ENCODE measurements at regions not wholly inside any gene's neighbourhood (a gene's known extent, or its start where the extent isn't known, plus 50 kb on each side); places are given as distances from the start of the nearest gene placed in this dataset.

DNA sequence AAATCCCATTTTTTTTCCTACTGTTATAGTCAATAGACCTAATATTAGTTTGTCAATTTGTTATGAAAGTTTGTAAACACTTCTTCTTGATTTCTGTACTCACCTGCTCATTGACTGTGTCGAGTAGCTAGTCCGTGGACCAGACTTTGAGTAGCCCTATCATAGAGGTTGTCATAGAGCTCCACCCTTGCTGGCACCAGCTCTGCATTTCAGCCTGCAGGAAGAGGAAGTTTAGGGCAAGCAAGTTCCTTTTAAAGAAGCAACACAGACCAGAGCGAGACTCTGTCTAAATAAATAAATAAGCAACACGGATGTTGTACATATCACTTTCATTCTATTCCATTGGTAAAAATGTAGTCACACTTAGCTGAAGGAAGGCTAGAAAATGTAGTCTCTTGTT is 74.0 kb downstream of the MCFD2 start:
- H3K4me3 ChIP-seq (ENCODE audit: low read depth, low read length): no peak overlapping the region
- no peak for DNase-seq (ENCODE audit: low read depth)
- TF ChIP-seq, protein P1, sequence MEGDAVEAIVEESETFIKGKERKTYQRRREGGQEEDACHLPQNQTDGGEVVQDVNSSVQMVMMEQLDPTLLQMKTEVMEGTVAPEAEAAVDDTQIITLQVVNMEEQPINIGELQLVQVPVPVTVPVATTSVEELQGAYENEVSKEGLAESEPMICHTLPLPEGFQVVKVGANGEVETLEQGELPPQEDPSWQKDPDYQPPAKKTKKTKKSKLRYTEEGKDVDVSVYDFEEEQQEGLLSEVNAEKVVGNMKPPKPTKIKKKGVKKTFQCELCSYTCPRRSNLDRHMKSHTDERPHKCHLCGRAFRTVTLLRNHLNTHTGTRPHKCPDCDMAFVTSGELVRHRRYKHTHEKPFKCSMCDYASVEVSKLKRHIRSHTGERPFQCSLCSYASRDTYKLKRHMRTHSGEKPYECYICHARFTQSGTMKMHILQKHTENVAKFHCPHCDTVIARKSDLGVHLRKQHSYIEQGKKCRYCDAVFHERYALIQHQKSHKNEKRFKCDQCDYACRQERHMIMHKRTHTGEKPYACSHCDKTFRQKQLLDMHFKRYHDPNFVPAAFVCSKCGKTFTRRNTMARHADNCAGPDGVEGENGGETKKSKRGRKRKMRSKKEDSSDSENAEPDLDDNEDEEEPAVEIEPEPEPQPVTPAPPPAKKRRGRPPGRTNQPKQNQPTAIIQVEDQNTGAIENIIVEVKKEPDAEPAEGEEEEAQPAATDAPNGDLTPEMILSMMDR (IDR thresholded peaks at IDR 0.05; ENCODE audit: control insufficient read depth, extremely low read depth, insufficient read depth): no peak

DNA sequence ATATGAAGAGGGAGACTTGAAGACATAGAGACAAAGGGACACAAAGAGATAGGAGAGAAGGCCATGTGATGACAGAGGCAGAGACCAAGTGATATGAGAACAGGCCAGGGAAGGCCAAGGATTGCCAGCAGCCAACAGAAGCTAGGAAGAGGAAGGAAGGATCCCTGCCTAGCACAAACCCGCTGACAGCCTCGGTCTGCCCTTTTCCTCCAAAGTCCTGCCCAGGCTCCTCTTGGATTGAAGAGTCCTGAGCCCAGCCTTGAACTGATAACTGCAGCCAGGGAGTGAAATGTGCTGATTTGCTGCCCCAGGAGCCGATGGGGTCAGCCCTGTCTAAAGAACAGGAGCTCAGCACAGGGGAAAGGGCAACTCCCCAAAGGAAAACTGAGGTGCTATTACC is 76.6 kb downstream of the MCFD2 start:
- TF ChIP-seq, protein P1 (IDR thresholded peaks at IDR 0.05; ENCODE audit: control insufficient read depth, extremely low read depth, insufficient read depth): no peak
- no peak for DNase-seq (ENCODE audit: low read depth)
- no peak overlapping the region for H3K4me3 ChIP-seq (ENCODE audit: low read depth, low read length)

DNA sequence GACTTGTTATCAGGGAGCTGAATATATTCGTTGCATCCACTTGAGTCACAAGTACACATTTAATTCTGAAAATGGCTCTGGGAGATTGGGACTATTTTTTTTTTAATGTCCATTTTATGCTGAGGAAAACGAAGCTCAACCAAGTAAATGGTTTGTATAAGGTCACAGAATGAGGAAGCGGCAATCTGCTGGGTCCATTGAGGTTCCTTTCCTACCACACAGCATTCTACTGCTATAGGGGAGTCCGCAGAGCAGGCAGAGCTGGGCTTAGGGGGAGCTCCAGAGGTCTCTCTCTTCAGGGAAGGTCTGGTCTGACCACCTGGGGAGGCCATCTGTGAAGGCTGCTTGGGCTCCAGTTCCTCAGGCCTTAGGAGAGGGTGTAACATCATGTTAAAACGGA is 77.9 kb downstream of the MCFD2 start:
- H3K4me3 ChIP-seq (ENCODE audit: low read depth, low read length): no peak overlapping the region
- no peak for DNase-seq (ENCODE audit: low read depth)
- TF ChIP-seq, protein P1 (IDR thresholded peaks at IDR 0.05; ENCODE audit: control insufficient read depth, extremely low read depth, insufficient read depth): no peak

DNA sequence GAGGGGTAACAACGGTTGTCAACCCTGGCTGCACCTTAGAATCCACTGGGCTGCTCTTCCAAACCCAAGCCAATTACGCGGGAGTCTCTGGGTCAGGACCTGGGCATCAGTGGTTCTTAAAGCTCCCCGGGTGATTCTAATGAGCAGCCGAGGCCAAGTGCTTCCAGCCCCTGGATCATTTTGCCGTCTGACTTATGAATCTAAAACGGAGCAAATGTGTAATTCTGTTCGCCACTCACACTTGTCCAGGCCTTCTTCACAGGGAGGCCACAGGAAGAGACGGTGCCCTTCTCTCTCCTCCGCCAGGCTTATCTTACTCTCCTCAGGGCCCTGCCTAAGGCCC is 78.5 kb downstream of the MCFD2 start:
- DNase-seq (ENCODE audit: low read depth): no peak
- no peak overlapping the region for H3K4me3 ChIP-seq (ENCODE audit: low read depth, low read length)
- TF ChIP-seq, protein P1 (IDR thresholded peaks at IDR 0.05; ENCODE audit: control insufficient read depth, extremely low read depth, insufficient read depth): no peak

DNA sequence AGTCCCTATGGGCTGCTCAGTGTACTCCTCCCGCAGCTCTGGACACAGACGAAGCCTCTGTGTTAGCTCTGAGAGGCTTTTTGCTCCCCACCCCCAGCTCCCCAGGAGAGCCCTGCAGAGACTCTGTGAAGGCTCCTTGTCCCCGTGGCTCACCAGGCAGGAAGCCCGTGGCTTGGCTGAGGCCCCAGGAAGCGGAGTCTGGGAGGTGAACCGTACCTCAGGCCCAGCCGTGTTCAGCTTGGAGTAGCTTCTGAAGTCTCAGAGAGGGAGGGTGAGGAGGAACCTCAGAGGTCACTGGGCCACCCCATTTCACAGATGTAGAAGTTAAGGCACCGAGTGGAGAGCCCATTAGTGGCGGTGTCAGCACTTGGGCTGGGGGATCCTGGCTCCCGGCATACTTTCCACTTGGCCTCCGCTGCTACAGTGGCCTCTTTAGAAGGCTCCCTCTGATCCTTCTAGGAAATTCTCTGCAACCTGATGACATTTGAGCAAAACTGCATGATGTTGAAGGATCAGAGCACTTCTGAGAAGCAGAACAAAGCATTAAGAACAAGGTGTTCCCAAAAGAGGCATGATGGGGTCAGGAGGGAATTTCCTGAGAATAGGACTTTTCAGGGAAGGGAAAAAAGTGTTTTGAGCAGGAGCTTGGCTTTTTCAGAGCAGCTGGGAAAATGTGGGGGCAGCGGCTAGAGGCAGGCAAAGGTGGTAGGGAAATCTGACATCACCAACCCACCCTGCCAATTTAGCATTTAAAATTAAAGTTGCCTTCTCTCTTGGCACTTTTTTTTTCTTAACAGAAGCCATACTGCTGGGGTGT is 79.1 kb downstream of the MCFD2 start:
- no peak for DNase-seq (ENCODE audit: low read depth)
- TF ChIP-seq, protein P1 (IDR thresholded peaks at IDR 0.05; ENCODE audit: control insufficient read depth, extremely low read depth, insufficient read depth): no peak
- no peak overlapping the region for H3K4me3 ChIP-seq (ENCODE audit: low read depth, low read length)

DNA sequence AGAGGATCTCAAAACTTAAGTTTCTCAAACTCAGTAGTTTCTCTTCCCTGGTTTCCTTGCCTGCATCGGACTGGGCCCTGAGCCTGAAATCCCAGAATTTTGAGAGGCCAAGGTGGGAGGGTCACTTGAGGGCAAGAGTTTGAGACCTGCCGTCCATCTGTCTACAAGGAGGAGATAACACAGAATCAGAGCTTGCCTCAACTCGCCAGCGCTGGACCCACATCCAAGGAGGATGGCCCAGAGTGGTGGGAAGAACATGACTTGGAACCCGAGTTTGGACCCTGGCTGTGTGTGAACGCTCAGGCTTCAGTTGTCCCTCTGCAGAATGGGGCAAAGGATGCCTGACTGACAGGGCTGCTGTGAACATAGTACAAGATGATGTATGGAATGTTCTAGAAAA is 80.1 kb downstream of the MCFD2 start:
- TF ChIP-seq, protein P1 (IDR thresholded peaks at IDR 0.05; ENCODE audit: control insufficient read depth, extremely low read depth, insufficient read depth): no peak
- H3K4me3 ChIP-seq (ENCODE audit: low read depth, low read length): no peak overlapping the region
- no peak for DNase-seq (ENCODE audit: low read depth)

DNA sequence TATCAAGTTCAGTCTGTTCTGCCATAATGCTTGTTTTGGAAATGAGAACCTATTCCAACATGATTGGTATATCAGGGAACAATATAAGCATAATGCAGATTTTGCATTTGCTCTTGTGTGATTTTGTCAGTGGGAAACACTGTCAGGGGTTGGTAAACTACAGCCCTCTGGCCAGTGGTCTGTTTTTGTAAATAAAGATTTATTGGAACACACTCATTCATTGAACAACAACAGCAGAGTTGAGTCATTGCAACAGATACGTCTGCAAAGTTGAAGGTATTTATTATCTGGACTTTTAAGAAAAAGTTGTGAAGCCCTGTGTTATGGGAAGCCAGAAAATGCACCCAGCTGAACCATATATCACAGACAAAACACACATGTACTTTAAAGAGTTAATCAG is 83.1 kb downstream of the MCFD2 start:
- TF ChIP-seq, protein P1 (IDR thresholded peaks at IDR 0.05; ENCODE audit: control insufficient read depth, extremely low read depth, insufficient read depth): no peak
- no peak overlapping the region for H3K4me3 ChIP-seq (ENCODE audit: low read depth, low read length)
- no peak for DNase-seq (ENCODE audit: low read depth)
